ENCODE measurements at regions not wholly inside any gene's neighbourhood (a gene's known extent, or its start where the extent isn't known, plus 50 kb on each side); places are given as distances from the start of the nearest gene placed in this dataset.

DNA sequence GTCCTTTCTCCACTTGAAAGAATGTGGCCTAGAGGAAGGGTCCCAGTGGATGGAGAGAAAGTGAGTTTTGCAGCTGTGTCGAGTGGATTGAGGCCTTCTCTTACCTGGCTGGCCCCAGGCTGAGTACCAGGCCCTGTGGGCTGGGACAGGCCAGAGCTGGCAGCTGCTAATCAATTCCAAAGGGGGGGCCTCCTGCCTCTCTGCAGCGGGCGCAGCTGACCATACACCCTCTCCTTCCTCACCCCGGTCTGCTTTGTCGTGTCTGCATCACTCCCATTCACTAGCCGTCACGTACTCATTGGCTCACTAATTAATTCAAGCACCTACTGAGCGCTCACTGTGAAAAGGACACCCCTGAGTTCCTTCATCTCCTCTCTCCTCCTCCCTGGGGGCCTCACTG lies 58.4 kb upstream of the PITX1 start:
- ATAC-seq (no peak), DNase-seq (no peak)
- Mint-ChIP-seq H3K27ac (no peak overlapping the region), H3K36me3 (no peaks in the 10 kb centered on the region), H3K27me3 (peaks cover 13 to 25% (median 18%) of the 10 kb centered on the region in 5 donors), H3K4me1 (no peaks in the 10 kb centered on the region), H3K4me3 (no peak overlapping the region), H3K9me3 (peaks cover 0 to 2% (median 0%) of the 10 kb centered on the region in 11 donors)
- Histone ChIP-seq H3K4me3 (ENCODE audit: low read length) (no peak overlapping the region), H3K4me1 (ENCODE audit: control insufficient read depth in 2 of 2, insufficient read depth in 2 of 2, low read length in 2 of 2) (no peaks in the 10 kb centered on the region), H3K9me3 (ENCODE audit: control insufficient read depth in 2 of 3, low read length in 3 of 3) (no peaks in the 10 kb centered on the region), H3K27me3 (ENCODE audit: control insufficient read depth in 2 of 2, insufficient read depth in 2 of 2, low read length in 2 of 2) (no peaks in the 10 kb centered on the region), H3K27ac (ENCODE audit: low read depth, low read length) (no peak overlapping the region), H3K36me3 (ENCODE audit: control insufficient read depth in 2 of 3, insufficient read depth in 3 of 3, low read length in 3 of 3) (no peaks in the 10 kb centered on the region)
- intact Hi-C loops (cut with micrococcal nuclease) = no loop called here
- POLR2A ChIA-PET = no interaction called here
- CTCF ChIA-PET = no interaction called here

DNA sequence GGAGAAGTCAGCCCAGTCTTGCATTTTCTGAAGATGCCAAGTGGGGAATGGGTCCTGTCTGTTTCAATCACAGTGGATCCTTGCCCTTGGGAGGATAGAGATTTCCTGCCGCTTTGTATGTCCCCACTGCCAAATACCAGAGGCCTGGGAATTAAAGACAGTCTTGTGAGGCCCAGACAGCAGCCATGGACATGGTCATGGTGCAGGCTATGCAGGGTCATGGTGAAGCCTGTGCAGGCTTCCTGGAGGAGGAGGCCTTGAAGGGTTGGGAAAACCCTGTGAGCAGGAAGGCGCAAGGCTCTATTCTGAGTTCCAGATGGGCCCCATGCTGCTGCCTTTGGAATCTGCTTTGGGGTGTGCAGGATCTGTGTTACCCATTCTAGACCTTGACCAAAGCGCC lies 57.3 kb upstream of the PITX1 start:
- POLR2A ChIA-PET = no interaction called here
- H3K36me3 Mint-ChIP-seq = no peaks in the 10 kb centered on the region
- H3K27me3 Mint-ChIP-seq = peaks cover 10 to 23% (median 17%) of the 10 kb centered on the region in 5 donors
- Histone ChIP-seq H3K36me3 (ENCODE audit: control insufficient read depth in 2 of 3, insufficient read depth in 3 of 3, low read length in 3 of 3) (no peaks in the 10 kb centered on the region), H3K27ac (ENCODE audit: low read depth, low read length) (no peak overlapping the region), H3K9me3 (ENCODE audit: control insufficient read depth in 2 of 3, low read length in 3 of 3) (no peaks in the 10 kb centered on the region), H3K4me1 (ENCODE audit: control insufficient read depth in 2 of 2, insufficient read depth in 2 of 2, low read length in 2 of 2) (no peaks in the 10 kb centered on the region), H3K27me3 (ENCODE audit: control insufficient read depth in 2 of 2, insufficient read depth in 2 of 2, low read length in 2 of 2) (no peaks in the 10 kb centered on the region), H3K4me3 (ENCODE audit: low read length) (no peak overlapping the region)
- CTCF ChIA-PET = no interaction called here
- no peak for ATAC-seq
- H3K9me3 Mint-ChIP-seq = peaks cover 0 to 4% (median 0%) of the 10 kb centered on the region in 11 donors
- no peak overlapping the region for H3K27ac Mint-ChIP-seq
- intact Hi-C loops (cut with micrococcal nuclease) = no loop called here
- no peak overlapping the region for H3K4me3 Mint-ChIP-seq
- no peak for DNase-seq
- no peaks in the 10 kb centered on the region for H3K4me1 Mint-ChIP-seq

DNA sequence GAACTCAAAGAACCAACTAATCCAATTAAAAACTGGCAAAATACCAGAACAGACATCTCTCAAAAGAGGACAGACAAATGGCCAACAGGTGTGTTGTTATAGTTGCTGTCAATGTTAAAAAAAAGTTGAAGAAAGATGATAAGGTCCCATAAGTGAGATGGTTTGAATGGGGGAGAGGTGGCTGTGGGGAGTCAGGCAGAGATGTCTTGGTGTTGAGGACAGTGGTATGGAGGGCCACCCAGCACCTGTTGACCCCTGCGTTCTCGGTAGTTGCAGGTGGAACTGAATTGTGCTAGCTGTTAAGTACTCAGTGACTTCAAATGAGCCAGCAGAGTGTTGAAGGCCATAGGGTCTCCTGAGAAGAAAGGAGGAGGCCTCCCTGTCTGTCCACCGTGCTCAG lies 55.9 kb upstream of the PITX1 start:
- H3K27me3 ChIP-seq (ENCODE audit: control insufficient read depth in 2 of 2, insufficient read depth in 2 of 2, low read length in 2 of 2) = no peaks in the 10 kb centered on the region
- no peaks in the 10 kb centered on the region for H3K36me3 ChIP-seq (ENCODE audit: control insufficient read depth in 2 of 3, insufficient read depth in 3 of 3, low read length in 3 of 3)
- no peak overlapping the region for H3K27ac Mint-ChIP-seq
- CTCF ChIA-PET = no interaction called here
- H3K4me1 ChIP-seq (ENCODE audit: control insufficient read depth in 2 of 2, insufficient read depth in 2 of 2, low read length in 2 of 2) = no peaks in the 10 kb centered on the region
- no peak overlapping the region for H3K4me3 ChIP-seq (ENCODE audit: low read length)
- no peak overlapping the region for H3K27ac ChIP-seq (ENCODE audit: low read depth, low read length)
- peaks cover 8 to 24% (median 17%) of the 10 kb centered on the region in 5 donors for H3K27me3 Mint-ChIP-seq
- intact Hi-C loops (cut with micrococcal nuclease) = no loop called here
- ATAC-seq = no peak
- no peak for DNase-seq
- no peak overlapping the region for H3K4me3 Mint-ChIP-seq
- POLR2A ChIA-PET = no interaction called here
- no peaks in the 10 kb centered on the region for H3K4me1 Mint-ChIP-seq
- H3K9me3 Mint-ChIP-seq = peaks cover 0 to 4% (median 0%) of the 10 kb centered on the region in 11 donors
- no peaks in the 10 kb centered on the region for H3K9me3 ChIP-seq (ENCODE audit: control insufficient read depth in 2 of 3, low read length in 3 of 3)
- H3K36me3 Mint-ChIP-seq = no peaks in the 10 kb centered on the region

DNA sequence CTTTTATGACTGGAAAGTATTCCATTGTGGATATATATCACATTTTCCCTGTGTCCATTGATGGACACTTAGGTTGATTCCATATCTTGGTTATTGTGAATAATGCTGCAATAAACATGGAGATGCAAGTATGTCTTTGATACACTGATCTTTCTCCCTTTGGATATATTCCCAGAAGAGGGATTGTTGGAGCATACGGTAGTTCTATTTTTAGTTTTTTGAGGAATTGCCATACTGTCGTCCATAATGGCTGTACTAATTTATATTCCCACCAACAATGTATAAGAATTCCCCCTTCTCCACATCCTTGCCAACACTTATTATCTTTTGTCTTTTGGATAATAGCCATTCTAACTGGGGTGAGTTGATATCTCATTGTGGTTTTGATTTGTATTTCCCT lies 54.9 kb upstream of the PITX1 start:
- ChIA-PET POLR2A (no interaction called here), CTCF (no interaction called here)
- DNase-seq (no peak), ATAC-seq (no peak)
- Histone ChIP-seq H3K9me3 (ENCODE audit: control insufficient read depth in 2 of 3, low read length in 3 of 3) (no peaks in the 10 kb centered on the region), H3K36me3 (ENCODE audit: control insufficient read depth in 2 of 3, insufficient read depth in 3 of 3, low read length in 3 of 3) (no peaks in the 10 kb centered on the region), H3K4me1 (ENCODE audit: control insufficient read depth in 2 of 2, insufficient read depth in 2 of 2, low read length in 2 of 2) (no peaks in the 10 kb centered on the region), H3K27ac (ENCODE audit: low read depth, low read length) (no peak overlapping the region), H3K4me3 (ENCODE audit: low read length) (no peak overlapping the region), H3K27me3 (ENCODE audit: control insufficient read depth in 2 of 2, insufficient read depth in 2 of 2, low read length in 2 of 2) (no peaks in the 10 kb centered on the region)
- Mint-ChIP-seq H3K4me1 (no peaks in the 10 kb centered on the region), H3K27ac (no peak overlapping the region), H3K9me3 (peaks cover 0 to 5% (median 0%) of the 10 kb centered on the region in 11 donors), H3K36me3 (no peaks in the 10 kb centered on the region), H3K4me3 (no peak overlapping the region), H3K27me3 (peaks cover 8 to 34% (median 20%) of the 10 kb centered on the region in 5 donors)
- intact Hi-C loops (cut with micrococcal nuclease) = no loop called here

DNA sequence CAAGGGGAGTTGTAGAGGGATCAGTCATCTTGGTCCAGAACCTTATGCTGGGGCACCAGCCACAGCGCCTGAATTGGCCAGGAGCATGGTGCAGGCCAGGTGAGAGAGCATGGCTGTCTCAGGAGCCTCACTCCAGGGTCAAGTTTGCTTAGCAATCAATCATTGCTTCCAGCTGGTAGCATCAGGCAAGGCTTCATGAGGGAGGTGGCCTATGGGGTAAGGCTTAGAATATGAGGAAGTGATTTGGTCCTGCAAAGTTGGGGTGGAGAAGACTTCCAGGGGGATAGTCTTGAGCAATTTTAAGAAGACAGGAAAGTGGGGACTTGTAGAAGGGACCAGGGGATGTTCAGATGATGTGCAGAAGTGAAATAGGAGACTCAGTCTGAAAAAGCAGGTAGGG lies 53.9 kb upstream of the PITX1 start:
- no peaks in the 10 kb centered on the region for H3K36me3 ChIP-seq (ENCODE audit: control insufficient read depth in 2 of 3, insufficient read depth in 3 of 3, low read length in 3 of 3)
- H3K27ac ChIP-seq (ENCODE audit: low read depth, low read length) = no peak overlapping the region
- H3K9me3 ChIP-seq (ENCODE audit: control insufficient read depth in 2 of 3, low read length in 3 of 3) = no peaks in the 10 kb centered on the region
- ATAC-seq (no peak), DNase-seq (no peak)
- intact Hi-C loops (cut with micrococcal nuclease) = no loop called here
- Mint-ChIP-seq H3K27ac (no peak overlapping the region), H3K4me3 (no peak overlapping the region), H3K9me3 (peaks cover 0 to 10% (median 1%) of the 10 kb centered on the region in 11 donors), H3K4me1 (no peaks in the 10 kb centered on the region), H3K36me3 (no peaks in the 10 kb centered on the region), H3K27me3 (peaks cover 8 to 36% (median 21%) of the 10 kb centered on the region in 5 donors)
- no peak overlapping the region for H3K4me3 ChIP-seq (ENCODE audit: low read length)
- H3K27me3 ChIP-seq (ENCODE audit: control insufficient read depth in 2 of 2, insufficient read depth in 2 of 2, low read length in 2 of 2) = no peaks in the 10 kb centered on the region
- ChIA-PET POLR2A (interaction anchor here (0.6 kb wide), 1 partner anchor 24 kb away, joined by 4 read pairs; no protein-coding TSS in a partner anchor), CTCF (no interaction called here)
- no peaks in the 10 kb centered on the region for H3K4me1 ChIP-seq (ENCODE audit: control insufficient read depth in 2 of 2, insufficient read depth in 2 of 2, low read length in 2 of 2)

DNA sequence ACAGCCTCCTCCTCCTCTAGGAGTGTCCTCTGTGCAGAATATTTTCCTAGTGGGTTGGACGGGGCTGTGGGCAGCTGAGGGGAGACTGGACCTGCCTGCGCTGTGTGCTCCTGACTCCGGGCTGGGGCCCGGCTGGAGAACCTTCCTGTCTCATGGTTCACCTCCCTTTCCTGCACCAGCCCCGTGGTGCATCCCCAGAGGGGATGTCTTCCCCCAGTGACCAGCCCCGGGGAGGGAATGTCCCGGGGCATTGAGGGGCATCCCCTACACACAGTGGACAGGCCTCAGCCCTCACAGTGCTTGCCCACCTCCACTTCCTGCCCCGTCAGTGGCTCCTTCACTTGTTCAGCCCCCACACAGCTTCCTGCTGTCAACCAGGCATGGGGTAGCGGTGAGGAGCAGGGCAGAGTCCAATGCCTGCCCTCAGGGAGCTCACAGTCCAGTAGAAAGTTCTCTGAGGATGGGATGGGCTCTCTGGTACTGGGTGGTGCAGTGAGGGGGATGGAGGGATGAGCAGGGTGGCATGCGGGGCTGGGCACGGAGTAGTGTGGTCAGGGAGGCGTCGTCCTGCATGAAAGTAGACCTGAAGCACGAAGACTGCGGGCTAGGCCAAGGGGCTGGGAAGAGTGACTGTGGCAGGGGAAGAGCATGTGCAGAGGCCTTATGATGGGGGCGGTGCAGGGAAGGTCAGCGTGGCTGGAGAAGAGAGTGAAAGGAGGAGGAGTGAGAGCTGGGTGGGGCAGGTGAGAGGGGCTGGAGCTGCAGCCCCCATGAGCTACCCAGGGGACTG lies 52.1 kb upstream of the PITX1 start:
- H3K27me3 Mint-ChIP-seq = peaks cover 8 to 36% (median 25%) of the 10 kb centered on the region in 5 donors
- no peaks in the 10 kb centered on the region for H3K9me3 ChIP-seq (ENCODE audit: control insufficient read depth in 2 of 3, low read length in 3 of 3)
- no peaks in the 10 kb centered on the region for H3K36me3 ChIP-seq (ENCODE audit: control insufficient read depth in 2 of 3, insufficient read depth in 3 of 3, low read length in 3 of 3)
- DNase-seq = no peak
- no peaks in the 10 kb centered on the region for H3K4me1 ChIP-seq (ENCODE audit: control insufficient read depth in 2 of 2, insufficient read depth in 2 of 2, low read length in 2 of 2)
- POLR2A ChIA-PET = no interaction called here
- no peak overlapping the region for H3K27ac Mint-ChIP-seq
- CTCF ChIA-PET = no interaction called here
- no peaks in the 10 kb centered on the region for H3K36me3 Mint-ChIP-seq
- H3K27me3 ChIP-seq (ENCODE audit: control insufficient read depth in 2 of 2, insufficient read depth in 2 of 2, low read length in 2 of 2) = peaks cover 0 to 3% of the 10 kb centered on the region in 2 donors
- no peak for ATAC-seq
- intact Hi-C loops (cut with micrococcal nuclease) = no loop called here
- no peaks in the 10 kb centered on the region for H3K4me1 Mint-ChIP-seq
- H3K4me3 Mint-ChIP-seq = no peak overlapping the region
- no peak overlapping the region for H3K27ac ChIP-seq (ENCODE audit: low read depth, low read length)
- no peak overlapping the region for H3K4me3 ChIP-seq (ENCODE audit: low read length)
- peaks cover 0 to 24% (median 10%) of the 10 kb centered on the region in 11 donors for H3K9me3 Mint-ChIP-seq

Measured in naive thymus-derived CD4-positive, alpha-beta T cell (primary cell).